Posterior cingulate gyrus (tissue), 11 donors: ENCODE measurements at regions not wholly inside any gene's neighbourhood (a gene's known extent, or its start where the extent isn't known, plus 50 kb on each side); places are given as distances from the start of the nearest gene placed in this dataset.
"Not testable (repeated sequence)": the region's sequence is repeated elsewhere in the genome, so short reads cannot be mapped to it uniquely, and the experiment has no call there.

Experiments
- DNase-seq, 10 donors: peaks; one replicate each; pipeline versions ENCODE4 v3.0.0 to v3.0.0-alpha.2; 2020 to 2021; ENCODE audit warnings: mixed read lengths in 3 of 10
- intact Hi-C: fragments of 100-400 bp; cut with DNase I; formaldehyde crosslinking; loops from one replicate; pipeline ENCODE4 v1.15.1; 2023

- intact Hi-C loops = no loop called here
- DNase-seq = no peak
Measured at GRCh38 chr10:117741524-117741923, 199.0 kb downstream of the EMX2 start.

GRCh38 chr10:117743509-117743908, 201.0 kb downstream of the EMX2 start:
- intact Hi-C loops = no loop called here
- no peak for DNase-seq

GRCh38 chr10:117745301-117745700, 202.8 kb downstream of the EMX2 start:
- DNase-seq = no peak
- intact Hi-C loops = no loop called here

- no peak for DNase-seq
- intact Hi-C loops = no loop called here
Measured at GRCh38 chr10:117746541-117747448, 204.2 kb downstream of the EMX2 start.

- DNase-seq = no peak
- intact Hi-C loops = no loop called here
Measured at GRCh38 chr10:117747636-117748035, 205.1 kb downstream of the EMX2 start.

- intact Hi-C loops = no loop called here
Measured at GRCh38 chr10:117748058-117748457, 205.5 kb downstream of the EMX2 start.

GRCh38 chr10:117750616-117751015, 208.1 kb downstream of the EMX2 start:
- intact Hi-C loops = no loop called here

More at GRCh38 chr10:117748058-117748457, 205.5 kb downstream of the EMX2 start:
- DNase-seq = no peak

GRCh38 chr10:117751259-117751658, 208.7 kb downstream of the EMX2 start:
- no peak for DNase-seq
- intact Hi-C loops = no loop called here

More at GRCh38 chr10:117750616-117751015, 208.1 kb downstream of the EMX2 start:
- no peak for DNase-seq

GRCh38 chr10:117752103-117752502, 209.6 kb downstream of the EMX2 start:
- intact Hi-C loops = no loop called here
- DNase-seq = no peak

- intact Hi-C loops = no loop called here
- DNase-seq = no peak
Measured at GRCh38 chr10:117754770-117755658, 212.5 kb downstream of the EMX2 start.

GRCh38 chr10:117755659-117756014, 213.1 kb downstream of the EMX2 start:
- intact Hi-C loops = no loop called here
- no peak for DNase-seq

- DNase-seq = no peak
- intact Hi-C loops = no loop called here
Measured at GRCh38 chr10:117757086-117757720, 214.7 kb downstream of the EMX2 start.

GRCh38 chr10:117759266-117759665, 216.7 kb downstream of the EMX2 start:
- intact Hi-C loops = no loop called here
- DNase-seq = no peak

GRCh38 chr10:117761695-117762094, 219.1 kb downstream of the EMX2 start:
- no peak for DNase-seq
- intact Hi-C loops = no loop called here

GRCh38 chr10:117762126-117762818, 219.7 kb downstream of the EMX2 start:
- intact Hi-C loops = no loop called here
- DNase-seq = no peak

- DNase-seq = no peak
- intact Hi-C loops = no loop called here
Measured at GRCh38 chr10:117762819-117763172, 220.2 kb downstream of the EMX2 start.

GRCh38 chr10:117763528-117763927, 221.0 kb downstream of the EMX2 start:
- no peak for DNase-seq
- intact Hi-C loops = no loop called here

GRCh38 chr10:117768333-117769042, 225.9 kb downstream of the EMX2 start:
- DNase-seq = no peak
- intact Hi-C loops = no loop called here

GRCh38 chr10:117775526-117775925, 233.0 kb downstream of the EMX2 start:
- intact Hi-C loops = no loop called here
- DNase-seq = no peak

- DNase-seq, intact Hi-C loops: not testable (repeated sequence)
Measured at GRCh38 chr10:117777222-117777621, 234.7 kb downstream of the EMX2 start.
